GM06990 (cell line): ENCODE measurements at regions not wholly inside any gene's neighbourhood (a gene's known extent, or its start where the extent isn't known, plus 50 kb on each side); places are given as distances from the start of the nearest gene placed in this dataset.
"Not testable (repeated sequence)": the region's sequence is repeated elsewhere in the genome, so short reads cannot be mapped to it uniquely, and the experiment has no call there.

Experiments used
- DNase-seq: peaks from one replicate; pipeline ENCODE4 v3.0.0-alpha.2; 2011; ENCODE audit not compliant: insufficient read length; ENCODE audit errors: extremely low read depth
- H3K27me3 ChIP-seq: replicated peaks from 2 replicates; pipeline ENCODE4 v1.6.0; 2011; ENCODE audit warnings: low read length; ENCODE audit not compliant: control insufficient read depth, insufficient read depth
- H3K36me3 ChIP-seq: 2 replicates; pipeline ENCODE4 v1.5.1; 2011; ENCODE audit warnings: low read length; ENCODE audit not compliant: control insufficient read depth, insufficient read depth
- H3K4me3 ChIP-seq: replicated peaks from 2 replicates; pipeline ENCODE4 v1.5.1; 2011; ENCODE audit warnings: low read depth, mild to moderate bottlenecking, control low read depth, low read length
- TF ChIP-seq, protein P1 (sequence below): IDR thresholded peaks from 2 replicates; pipeline ENCODE4 v1.5.1; 2011; ENCODE audit warnings: low read length, control low read depth, mild to moderate bottlenecking, inconsistent platforms; ENCODE audit not compliant: insufficient read depth, poor library complexity, severe bottlenecking

DNA sequence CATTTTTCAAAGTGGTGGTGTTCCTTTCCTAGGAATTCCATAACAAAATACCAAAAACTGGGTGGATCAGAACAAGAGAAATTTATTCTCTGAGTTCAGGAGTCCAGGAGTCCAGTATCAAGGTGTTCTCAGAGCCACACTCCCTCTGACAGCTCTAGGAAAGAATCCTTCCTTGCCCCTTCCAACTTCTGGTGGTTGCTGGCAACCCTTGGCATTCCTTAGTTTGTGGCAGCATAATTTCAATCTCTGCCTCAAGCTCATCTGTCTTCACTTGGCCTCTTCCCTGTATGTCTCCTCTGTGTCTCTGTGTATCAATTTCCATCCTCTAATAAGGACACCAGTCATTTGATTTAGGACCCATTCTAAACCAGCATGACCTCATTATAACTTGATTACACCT, 243.7 kb downstream of the MPDZ start:
- TF ChIP-seq, protein P1, sequence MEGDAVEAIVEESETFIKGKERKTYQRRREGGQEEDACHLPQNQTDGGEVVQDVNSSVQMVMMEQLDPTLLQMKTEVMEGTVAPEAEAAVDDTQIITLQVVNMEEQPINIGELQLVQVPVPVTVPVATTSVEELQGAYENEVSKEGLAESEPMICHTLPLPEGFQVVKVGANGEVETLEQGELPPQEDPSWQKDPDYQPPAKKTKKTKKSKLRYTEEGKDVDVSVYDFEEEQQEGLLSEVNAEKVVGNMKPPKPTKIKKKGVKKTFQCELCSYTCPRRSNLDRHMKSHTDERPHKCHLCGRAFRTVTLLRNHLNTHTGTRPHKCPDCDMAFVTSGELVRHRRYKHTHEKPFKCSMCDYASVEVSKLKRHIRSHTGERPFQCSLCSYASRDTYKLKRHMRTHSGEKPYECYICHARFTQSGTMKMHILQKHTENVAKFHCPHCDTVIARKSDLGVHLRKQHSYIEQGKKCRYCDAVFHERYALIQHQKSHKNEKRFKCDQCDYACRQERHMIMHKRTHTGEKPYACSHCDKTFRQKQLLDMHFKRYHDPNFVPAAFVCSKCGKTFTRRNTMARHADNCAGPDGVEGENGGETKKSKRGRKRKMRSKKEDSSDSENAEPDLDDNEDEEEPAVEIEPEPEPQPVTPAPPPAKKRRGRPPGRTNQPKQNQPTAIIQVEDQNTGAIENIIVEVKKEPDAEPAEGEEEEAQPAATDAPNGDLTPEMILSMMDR: no peak
- no peak for DNase-seq

DNA sequence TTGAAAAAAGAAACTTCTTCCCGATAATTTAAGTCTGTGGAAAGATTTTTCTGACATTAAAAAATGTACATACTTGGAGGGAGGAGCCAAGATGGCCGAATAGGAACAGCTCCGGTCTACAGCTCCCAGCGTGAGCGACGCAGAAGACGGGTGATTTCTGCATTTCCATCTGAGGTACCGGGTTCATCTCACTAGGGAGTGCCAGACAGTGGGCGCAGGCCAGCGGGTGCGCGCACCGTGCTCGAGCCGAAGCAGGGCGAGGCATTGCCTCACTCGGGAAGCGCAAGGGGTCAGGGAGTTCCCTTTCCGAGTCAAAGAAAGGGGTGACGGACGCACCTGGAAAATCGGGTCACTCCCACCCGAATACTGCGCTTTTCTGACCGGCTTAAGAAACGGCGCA, 241.7 kb downstream of the MPDZ start:
- H3K36me3 ChIP-seq, H3K4me3 ChIP-seq, DNase-seq, H3K27me3 ChIP-seq: not testable (repeated sequence)

More for the DNA sequence above, 243.7 kb downstream of the MPDZ start:
- Histone ChIP-seq H3K36me3 (no peaks in the 10 kb centered on the region), H3K4me3 (no peak overlapping the region), H3K27me3 (no peaks in the 10 kb centered on the region)

GRCh38 chr9:13047827-13048587, 231.5 kb downstream of the MPDZ start:
- Histone ChIP-seq H3K36me3 (no peaks in the 10 kb centered on the region), H3K4me3 (no peak overlapping the region), H3K27me3 (no peaks in the 10 kb centered on the region)
- no peak for DNase-seq
- TF ChIP-seq, protein P1: no peak

GRCh38 chr9:13049223-13049622, 230.3 kb downstream of the MPDZ start:
- no peak for DNase-seq
- no peak overlapping the region for H3K4me3 ChIP-seq
- no peaks in the 10 kb centered on the region for H3K36me3 ChIP-seq
- H3K27me3 ChIP-seq: no peaks in the 10 kb centered on the region
- TF ChIP-seq, protein P1: no peak

GRCh38 chr9:13053504-13053903, 226.0 kb downstream of the MPDZ start:
- Histone ChIP-seq H3K27me3 (no peaks in the 10 kb centered on the region), H3K36me3 (no peaks in the 10 kb centered on the region), H3K4me3 (no peak overlapping the region)
- no peak for DNase-seq
- TF ChIP-seq, protein P1: no peak

- H3K36me3 ChIP-seq: no peaks in the 10 kb centered on the region
- no peak for DNase-seq
- no peak overlapping the region for H3K4me3 ChIP-seq
- no peaks in the 10 kb centered on the region for H3K27me3 ChIP-seq
- TF ChIP-seq, protein P1: no peak
These were observed 225.1 kb downstream of the MPDZ start for GRCh38 chr9:13054389-13054788.
